Left ventricle myocardium superior (tissue), 1 donor: ENCODE measurements at regions not wholly inside any gene's neighbourhood (a gene's known extent, or its start where the extent isn't known, plus 50 kb on each side); places are given as distances from the start of the nearest gene placed in this dataset.
A peak's percentile ranks its signal among the peaks of the same experiment; 100 is the strongest.

Source experiments
- ATAC-seq: fragments of 200-7000 bp; cut with Tn5 transposase; one replicate; pipeline ENCODE4 v1.9.1; 2020; ENCODE audit warnings: mild to moderate bottlenecking, moderate library complexity
- DNase-seq: peaks from one replicate; pipeline ENCODE4 v3.0.0-alpha.2; 2020
- intact Hi-C: fragments of 100-400 bp; cut with micrococcal nuclease; formaldehyde crosslinking; loops from one replicate; pipeline ENCODE4 v1.11.0; 2022
- donor health status: DM: no; HTN: yes; CAD: no; lungs with severe emphysema.

- DNase-seq = no peak
- intact Hi-C loops = no loop called here
- ATAC-seq = no peak
Observed at GRCh38 chr4:141486375-141486997, 149.9 kb upstream of the IL15 start.

- ATAC-seq (no peak), DNase-seq (no peak)
- intact Hi-C loops = no loop called here
Observed at GRCh38 chr4:141497627-141498026, 138.8 kb upstream of the IL15 start.

GRCh38 chr4:141499261-141499853 lies 137.0 kb upstream of the IL15 start:
- ATAC-seq = no peak
- intact Hi-C loops = no loop called here
- no peak for DNase-seq

- ATAC-seq (no peak), DNase-seq (no peak)
- intact Hi-C loops = no loop called here
Observed at GRCh38 chr4:141501395-141501794, 135.0 kb upstream of the IL15 start.

- intact Hi-C loops = no loop called here
- no peak for DNase-seq
- peak; percentile 48 for ATAC-seq
Observed at GRCh38 chr4:141501931-141502330, 134.5 kb upstream of the IL15 start.

GRCh38 chr4:141502755-141503154 lies 133.6 kb upstream of the IL15 start:
- DNase-seq (no peak), ATAC-seq (no peak)
- intact Hi-C loops = no loop called here

- intact Hi-C loops = no loop called here
- ATAC-seq (no peak), DNase-seq (no peak)
Observed at GRCh38 chr4:141503260-141503659, 133.1 kb upstream of the IL15 start.

GRCh38 chr4:141511055-141511454 lies 125.3 kb upstream of the IL15 start:
- ATAC-seq (no peak), DNase-seq (no peak)
- intact Hi-C loops = no loop called here

GRCh38 chr4:141513866-141514265 lies 122.5 kb upstream of the IL15 start:
- DNase-seq (no peak), ATAC-seq (no peak)
- intact Hi-C loops = no loop called here

- DNase-seq (no peak), ATAC-seq (no peak)
- intact Hi-C loops = no loop called here
Observed at GRCh38 chr4:141518222-141518621, 118.2 kb upstream of the IL15 start.

- ATAC-seq (no peak), DNase-seq (no peak)
- intact Hi-C loops = no loop called here
Observed at GRCh38 chr4:141524116-141524515, 112.3 kb upstream of the IL15 start.

GRCh38 chr4:141524841-141525240 lies 111.5 kb upstream of the IL15 start:
- intact Hi-C loops = no loop called here

GRCh38 chr4:141530627-141531026 lies 105.8 kb upstream of the IL15 start:
- DNase-seq (no peak), ATAC-seq (no peak)
- intact Hi-C loops = no loop called here

More at GRCh38 chr4:141524841-141525240, 111.5 kb upstream of the IL15 start:
- no peak for ATAC-seq
- DNase-seq = no peak

GRCh38 chr4:141534985-141535384 lies 101.4 kb upstream of the IL15 start:
- intact Hi-C loops = no loop called here
- ATAC-seq (no peak), DNase-seq (no peak)

- intact Hi-C loops = no loop called here
- no peak for ATAC-seq
- DNase-seq = no peak
Observed at GRCh38 chr4:141538001-141538400, 98.4 kb upstream of the IL15 start.

GRCh38 chr4:141540643-141541042 lies 95.7 kb upstream of the IL15 start:
- no peak for ATAC-seq
- intact Hi-C loops = no loop called here
- no peak for DNase-seq

GRCh38 chr4:141541851-141542250 lies 94.5 kb upstream of the IL15 start:
- intact Hi-C loops = no loop called here
- no peak for DNase-seq
- no peak for ATAC-seq

GRCh38 chr4:141543176-141543575 lies 93.2 kb upstream of the IL15 start:
- DNase-seq = no peak
- no peak for ATAC-seq
- intact Hi-C loops = no loop called here

- intact Hi-C loops = no loop called here
- DNase-seq (no peak), ATAC-seq (no peak)
Observed at GRCh38 chr4:141543706-141544105, 92.7 kb upstream of the IL15 start.

GRCh38 chr4:141548791-141549190 lies 87.6 kb upstream of the IL15 start:
- ATAC-seq = no peak
- DNase-seq = no peak
- intact Hi-C loops = no loop called here

- intact Hi-C loops = no loop called here
- ATAC-seq (no peak), DNase-seq (no peak)
Observed at GRCh38 chr4:141560056-141560455, 76.3 kb upstream of the IL15 start.
